ENCODE measurements at regions not wholly inside any gene's neighbourhood (a gene's known extent, or its start where the extent isn't known, plus 50 kb on each side); places are given as distances from the start of the nearest gene placed in this dataset.
"Not testable (repeated sequence)": the region's sequence is repeated elsewhere in the genome, so short reads cannot be mapped to it uniquely, and the experiment has no call there.

- no peak overlapping the region for H3K4me3 ChIP-seq (ENCODE audit: low read depth, low read length)
- TF ChIP-seq CTCF (IDR thresholded peaks at IDR 0.05; ENCODE audit: control insufficient read depth, extremely low read depth, insufficient read depth) = no peak
- DNase-seq (ENCODE audit: low read depth) = no peak
These were observed 186.6 kb upstream of the OTX2 start for GRCh38 chr14:56996721-56997399.

GRCh38 chr14:56995010-56995409 lies 184.7 kb upstream of the OTX2 start:
- no peak for DNase-seq (ENCODE audit: low read depth)
- no peak for TF ChIP-seq CTCF (IDR thresholded peaks at IDR 0.05; ENCODE audit: control insufficient read depth, extremely low read depth, insufficient read depth)
- H3K4me3 ChIP-seq (ENCODE audit: low read depth, low read length) = no peak overlapping the region

DNA sequence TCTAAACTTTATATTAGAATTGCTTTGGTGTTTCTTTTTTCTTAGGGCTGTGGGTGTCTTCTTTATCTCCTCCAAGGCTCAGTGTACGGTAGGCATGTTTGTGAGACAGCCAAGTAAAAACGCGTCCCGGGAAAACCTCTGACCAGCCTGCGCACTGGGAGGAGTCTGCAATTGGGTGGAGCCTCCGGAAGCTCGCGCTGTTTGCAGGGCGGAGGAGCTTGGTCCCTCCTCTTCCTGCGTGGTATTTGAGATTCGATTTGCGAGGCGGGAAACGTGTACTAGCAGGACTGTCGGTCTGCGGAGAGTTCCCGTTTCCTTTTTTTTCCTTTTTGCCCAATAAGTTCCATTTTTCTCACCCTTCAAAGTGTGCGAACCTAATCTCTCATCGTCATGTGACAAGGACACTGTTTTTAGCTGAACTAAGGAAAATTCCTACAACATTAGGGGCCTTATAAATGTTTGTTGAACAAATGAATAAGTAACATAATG lies 182.1 kb upstream of the OTX2 start:
- TF ChIP-seq CTCF (IDR thresholded peaks at IDR 0.05; ENCODE audit: control insufficient read depth, extremely low read depth, insufficient read depth) = no peak
- no peak overlapping the region for H3K4me3 ChIP-seq (ENCODE audit: low read depth, low read length)
- no peak for DNase-seq (ENCODE audit: low read depth)

GRCh38 chr14:56990991-56991627 lies 180.8 kb upstream of the OTX2 start:
- not testable (repeated sequence) for DNase-seq (ENCODE audit: low read depth); H3K4me3 ChIP-seq (ENCODE audit: low read depth, low read length)

DNA sequence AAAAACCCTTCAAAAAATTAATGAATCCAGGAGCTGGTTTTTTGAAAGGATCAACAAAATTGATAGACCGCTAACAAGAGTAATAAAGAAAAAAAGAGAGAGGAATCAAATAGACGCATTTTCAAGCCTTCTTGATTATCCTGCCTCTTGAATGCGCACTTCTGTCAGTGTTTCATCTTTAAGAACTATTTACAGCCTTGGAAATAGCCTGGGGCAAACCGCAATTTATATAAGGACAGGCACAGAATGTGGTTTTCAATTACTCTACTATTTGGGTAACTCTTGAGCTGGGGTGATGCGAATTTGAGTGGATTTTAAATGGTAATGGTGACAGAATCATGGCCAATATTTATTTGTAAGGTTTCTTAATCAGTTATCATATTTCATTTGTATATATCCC lies 179.1 kb upstream of the OTX2 start:
- no peak for TF ChIP-seq CTCF (IDR thresholded peaks at IDR 0.05; ENCODE audit: control insufficient read depth, extremely low read depth, insufficient read depth)
- DNase-seq (ENCODE audit: low read depth) = no peak
- no peak overlapping the region for H3K4me3 ChIP-seq (ENCODE audit: low read depth, low read length)

GRCh38 chr14:56979936-56980335 lies 169.7 kb upstream of the OTX2 start:
- H3K4me3 ChIP-seq (ENCODE audit: low read depth, low read length) = no peak overlapping the region
- TF ChIP-seq CTCF (IDR thresholded peaks at IDR 0.05; ENCODE audit: control insufficient read depth, extremely low read depth, insufficient read depth) = no peak
- no peak for DNase-seq (ENCODE audit: low read depth)

- no peak for TF ChIP-seq CTCF (IDR thresholded peaks at IDR 0.05; ENCODE audit: control insufficient read depth, extremely low read depth, insufficient read depth)
- no peak for DNase-seq (ENCODE audit: low read depth)
- H3K4me3 ChIP-seq (ENCODE audit: low read depth, low read length) = no peak overlapping the region
These were observed 165.9 kb upstream of the OTX2 start for GRCh38 chr14:56976211-56976610.

All from LNCaP clone FGC (cell line).